Liver (tissue), 3 donors: ENCODE measurements at regions not wholly inside any gene's neighbourhood (a gene's known extent, or its start where the extent isn't known, plus 50 kb on each side); places are given as distances from the start of the nearest gene placed in this dataset.

Experiments
- ATF3 ChIP-seq: IDR thresholded peaks from 2 replicates; pipeline ENCODE4 v1.6.1; 2016; ENCODE audit warnings: antibody characterized with exemption
- CTCF ChIP-seq: fragments of 150-350 bp; IDR thresholded peaks from 2 replicates; pipeline ENCODE4 v1.5.1; 2017; ENCODE audit warnings: improper control_type of control experiment, low read depth, low read length; ENCODE audit not compliant: missing input control
- FOXA1 ChIP-seq: IDR thresholded peaks from 2 replicates; pipeline ENCODE4 v1.6.1; 2016; ENCODE audit warnings: antibody characterized with exemption
- FOXA2 ChIP-seq: IDR thresholded peaks from 2 replicates; pipeline ENCODE4 v1.6.1; 2016; ENCODE audit warnings: antibody characterized with exemption
- GABPA ChIP-seq, 2 donors: IDR thresholded peaks in 1 of 2; conservative IDR thresholded peaks in 1 of 2; 2 replicates each; pipeline ENCODE4 v1.6.1; 2016; ENCODE audit warnings: antibody characterized with exemption in 2 of 2, mild to moderate bottlenecking in 1 of 2, moderate library complexity in 1 of 2
- JUND ChIP-seq, 2 donors: IDR thresholded peaks; 2 replicates each; pipeline ENCODE4 v1.6.1; 2016; ENCODE audit warnings: antibody characterized with exemption in 2 of 2
- MAX ChIP-seq: IDR thresholded peaks from 2 replicates; pipeline ENCODE4 v1.6.1; 2016; ENCODE audit warnings: antibody characterized with exemption
- NR2F2 ChIP-seq: IDR thresholded peaks from 2 replicates; pipeline ENCODE4 v1.6.1; 2016; ENCODE audit warnings: antibody characterized with exemption
- RAD21 ChIP-seq, 2 donors: IDR thresholded peaks; 2 replicates each; pipeline ENCODE4 v1.6.1; 2016; ENCODE audit warnings: antibody characterized with exemption in 2 of 2, mild to moderate bottlenecking in 2 of 2
- REST ChIP-seq: IDR thresholded peaks from 2 replicates; pipeline ENCODE4 v1.6.1; 2016; ENCODE audit warnings: antibody characterized with exemption, mild to moderate bottlenecking
- SP1 ChIP-seq: IDR thresholded peaks from 2 replicates; pipeline ENCODE4 v1.6.1; 2018; ENCODE audit warnings: antibody characterized with exemption, mild to moderate bottlenecking
- TAF1 ChIP-seq: conservative IDR thresholded peaks from 2 replicates; pipeline ENCODE4 v1.6.1; 2016; ENCODE audit warnings: antibody characterized with exemption, mild to moderate bottlenecking
- YY1 ChIP-seq: IDR thresholded peaks from 2 replicates; pipeline ENCODE4 v1.6.1; 2016; ENCODE audit warnings: antibody characterized with exemption, mild to moderate bottlenecking
- ZBTB33 ChIP-seq: IDR thresholded peaks from 2 replicates; pipeline ENCODE4 v1.6.1; 2016; ENCODE audit warnings: antibody characterized with exemption
- donor health status: healthy.
- donor health status: healthy.

- TF ChIP-seq CTCF (no peak), SP1 (no peak), YY1 (no peak), JUND (IDR thresholded peaks at IDR 0.05) (no peak), MAX (no peak), TAF1 (no peak), NR2F2 (no peak), GABPA (IDR thresholded peaks at IDR 0.05 in 1 of 2, conservative IDR thresholded peaks at IDR 0.05 in 1 of 2) (no peak), RAD21 (IDR thresholded peaks at IDR 0.05) (no peak), ATF3 (no peak), FOXA1 (no peak), FOXA2 (no peak), REST (no peak), ZBTB33 (no peak)
These were observed 1524.3 kb downstream of the PCDH18 start for GRCh38 chr4:136007991-136008390.
